ENCODE measurements at regions not wholly inside any gene's neighbourhood (a gene's known extent, or its start where the extent isn't known, plus 50 kb on each side); places are given as distances from the start of the nearest gene placed in this dataset.
A peak's percentile ranks its signal among the peaks of the same experiment; 100 is the strongest.

DNA sequence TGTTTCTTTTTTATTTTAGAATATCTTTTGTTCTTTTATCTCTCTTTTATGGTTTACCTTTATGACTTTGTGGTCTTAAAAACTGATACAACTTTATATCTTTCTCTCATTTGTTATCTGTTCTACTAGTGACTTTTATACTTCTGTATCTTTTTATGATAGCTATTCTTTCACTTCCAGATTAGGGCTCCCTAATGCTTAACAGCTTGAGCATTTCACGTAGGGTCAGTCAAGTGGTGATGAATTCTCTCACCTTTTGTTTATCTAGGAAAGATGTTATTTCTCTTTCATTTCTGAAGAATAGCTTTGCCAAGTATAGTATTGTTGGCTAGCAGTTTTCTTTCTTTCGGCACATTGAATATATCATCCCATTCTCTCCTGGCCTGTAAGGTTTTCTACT is 123.6 kb downstream of the NUDT12 start:
- 40 to 100% (median 74%) methylated on average over 1 to 2 of the region's 2 CpGs for WGBS, 10 experiments
- in situ Hi-C loops (cut with MboI; ENCODE audit: low pct_unique_long_range_greater_than_20kb in 2 of 9, low sequenced_read_pairs in 9 of 9, unreplicated experiment in 9 of 9), result no loop called here

GRCh38 chr5:103436656-103437055 is 125.9 kb downstream of the NUDT12 start:
- Histone ChIP-seq H3K27ac (no peak overlapping the region), H3K4me1 (replicated peaks in 1 of 2) (peaks cover 20 to 22% of the 10 kb centered on the region in 2 donors), H3K4me3 (no peak overlapping the region)
- WGBS, 10 experiments, result 66 to 100% (median 100%) methylated on average over 1 to 2 of the region's 2 CpGs; no CpG with 5 or more reads in 2 of the 10 experiments
- peak in 5 of 8 experiments; percentile 79 to 93 (median 83) for ATAC-seq (replicated peaks in 6 of 8)
- in situ Hi-C loops (cut with MboI; ENCODE audit: low pct_unique_long_range_greater_than_20kb in 2 of 9, low sequenced_read_pairs in 9 of 9, unreplicated experiment in 9 of 9), result no loop called here

More for the DNA sequence above, 123.6 kb downstream of the NUDT12 start:
- Histone ChIP-seq H3K4me1 (replicated peaks in 1 of 2) (peaks cover 12 to 13% of the 10 kb centered on the region in 2 donors), H3K27ac (no peak overlapping the region), H3K4me3 (no peak overlapping the region)
- no peak for ATAC-seq (replicated peaks in 6 of 8)

GRCh38 chr5:103436112-103436511 is 126.5 kb downstream of the NUDT12 start:
- ATAC-seq (replicated peaks in 6 of 8), result no peak
- H3K4me1 ChIP-seq (replicated peaks in 1 of 2), result peaks cover 20 to 22% of the 10 kb centered on the region in 2 donors
- in situ Hi-C loops (cut with MboI; ENCODE audit: low pct_unique_long_range_greater_than_20kb in 2 of 9, low sequenced_read_pairs in 9 of 9, unreplicated experiment in 9 of 9), result no loop called here
- H3K4me3 ChIP-seq, result no peak overlapping the region
- no peak overlapping the region for H3K27ac ChIP-seq
- WGBS, 10 experiments, result 0 to 86% (median 50%) methylated on average over 1 of the region's 1 CpG; no CpG with 5 or more reads in 1 of the 10 experiments

DNA sequence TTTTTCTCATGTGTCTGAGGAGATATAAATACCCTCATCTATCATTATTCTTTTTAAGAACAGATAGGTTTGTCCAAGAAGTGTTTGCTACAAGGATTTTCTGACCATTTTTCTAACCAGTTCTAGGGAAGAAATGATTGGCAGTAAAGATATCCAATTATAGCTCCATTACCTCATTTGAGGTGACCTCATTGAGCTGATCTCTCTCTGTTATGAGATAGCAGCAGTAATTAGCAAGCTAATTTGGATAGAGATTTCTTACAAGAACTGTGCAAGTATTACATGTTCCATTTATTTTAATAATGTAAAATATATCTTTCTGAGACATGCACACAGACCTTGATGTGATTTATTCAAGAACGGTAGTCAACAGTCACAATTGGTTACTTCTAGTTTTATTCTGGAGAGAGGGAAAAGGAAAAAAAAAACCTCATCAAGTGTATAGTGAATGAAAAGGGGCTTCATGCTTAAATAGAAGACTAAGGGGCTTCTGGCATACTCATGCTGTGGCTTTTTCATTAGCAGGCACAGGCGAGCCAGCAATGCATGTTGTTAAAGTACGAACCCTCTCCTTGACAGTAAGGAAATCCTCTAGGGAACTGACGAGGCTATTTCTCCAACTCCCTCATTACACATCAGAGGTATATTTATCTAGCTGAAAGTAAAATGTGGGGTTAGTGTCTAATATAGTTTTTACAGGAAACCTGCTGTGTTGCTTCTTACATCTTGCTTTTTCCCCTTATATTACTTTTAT is 127.3 kb downstream of the NUDT12 start:
- in situ Hi-C loops (cut with MboI; ENCODE audit: low pct_unique_long_range_greater_than_20kb in 2 of 9, low sequenced_read_pairs in 9 of 9, unreplicated experiment in 9 of 9), result no loop called here
- H3K4me1 ChIP-seq (replicated peaks in 1 of 2), result peaks cover 20 to 22% of the 10 kb centered on the region in 2 donors
- 17 to 90% (median 78%) methylated on average over 1 to 4 of the region's 4 CpGs; no CpG with 5 or more reads in 2 of the 10 experiments for WGBS, 10 experiments
- peak in 5 of 8 experiments; percentile 65 to 85 (median 78) for ATAC-seq (replicated peaks in 6 of 8)
- peak overlapping the region in 1 of 2 donors; percentile 47 for H3K27ac ChIP-seq
- no peak overlapping the region for H3K4me3 ChIP-seq

DNA sequence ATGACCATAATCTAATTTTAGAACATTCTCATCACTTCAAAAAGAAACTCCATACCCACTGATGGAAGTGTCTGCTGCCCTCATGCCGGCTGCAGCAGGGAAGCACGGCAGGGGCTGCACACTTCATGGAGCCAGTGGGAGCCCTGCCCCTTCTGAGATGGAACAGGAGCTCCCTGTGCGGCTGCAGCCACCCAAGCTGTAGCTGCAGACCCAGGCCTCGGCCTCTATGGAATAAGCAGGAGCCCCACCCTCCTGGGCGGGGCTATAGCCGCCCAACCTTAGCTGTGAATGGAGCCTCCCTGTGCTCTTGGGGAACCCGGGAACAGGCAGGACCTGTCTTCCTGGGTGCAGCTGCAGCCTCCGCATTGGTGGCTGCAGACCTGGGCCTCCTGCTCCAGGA is 128.5 kb downstream of the NUDT12 start:
- WGBS, 10 experiments, result 14 to 90% (median 87%) methylated on average over 1 to 5 of the region's 8 CpGs; no CpG with 5 or more reads in 5 of the 10 experiments
- in situ Hi-C loops (cut with MboI; ENCODE audit: low pct_unique_long_range_greater_than_20kb in 2 of 9, low sequenced_read_pairs in 9 of 9, unreplicated experiment in 9 of 9), result no loop called here

DNA sequence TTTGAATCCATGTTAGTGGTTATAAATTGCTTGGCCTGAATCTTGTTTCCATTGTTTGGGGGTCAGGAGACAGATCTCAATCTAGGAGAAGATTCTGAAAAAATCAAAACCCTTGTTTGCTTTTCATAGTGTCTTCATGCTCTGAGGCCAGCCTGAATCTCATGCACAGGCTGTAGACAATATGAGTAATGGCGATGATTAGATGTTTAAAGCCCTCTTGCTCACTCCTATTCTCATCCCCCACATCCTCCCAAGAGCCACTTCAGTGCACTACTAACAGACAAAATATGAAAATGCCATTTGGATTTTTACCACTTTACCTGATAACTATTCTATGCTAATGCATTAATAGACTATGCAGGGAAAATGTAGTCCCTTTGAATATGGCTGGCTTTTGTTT is 129.4 kb downstream of the NUDT12 start:
- ATAC-seq (replicated peaks in 6 of 8), result peak in 6 of 8 experiments; percentile 37 to 70 (median 51)
- peaks cover 20 to 22% of the 10 kb centered on the region in 2 donors for H3K4me1 ChIP-seq (replicated peaks in 1 of 2)
- H3K27ac ChIP-seq, result no peak overlapping the region
- no peak overlapping the region for H3K4me3 ChIP-seq
- 44 to 100% (median 94%) methylated on average over 1 of the region's 1 CpG; no CpG with 5 or more reads in 4 of the 10 experiments for WGBS, 10 experiments
- in situ Hi-C loops (cut with MboI; ENCODE audit: low pct_unique_long_range_greater_than_20kb in 2 of 9, low sequenced_read_pairs in 9 of 9, unreplicated experiment in 9 of 9), result no loop called here

More for the DNA sequence above, 128.5 kb downstream of the NUDT12 start:
- Histone ChIP-seq H3K4me3 (no peak overlapping the region), H3K4me1 (replicated peaks in 1 of 2) (peaks cover 20 to 22% of the 10 kb centered on the region in 2 donors), H3K27ac (no peak overlapping the region)
- ATAC-seq (replicated peaks in 6 of 8), result peak in 2 of 8 experiments; percentile 22 to 28

GRCh38 chr5:103428923-103429322 is 133.7 kb downstream of the NUDT12 start:
- no peak for ATAC-seq (replicated peaks in 6 of 8)
- in situ Hi-C loops (cut with MboI; ENCODE audit: low pct_unique_long_range_greater_than_20kb in 2 of 9, low sequenced_read_pairs in 9 of 9, unreplicated experiment in 9 of 9), result no loop called here
- Histone ChIP-seq H3K4me1 (replicated peaks in 1 of 2) (peaks cover 8 to 9% of the 10 kb centered on the region in 2 donors), H3K4me3 (no peak overlapping the region), H3K27ac (no peak overlapping the region)
- 43 to 100% (median 100%) methylated on average over 1 to 2 of the region's 2 CpGs; no CpG with 5 or more reads in 3 of the 10 experiments for WGBS, 10 experiments

- WGBS, 10 experiments, result 50 to 100% (median 88%) methylated on average over 1 to 6 of the region's 6 CpGs; no CpG with 5 or more reads in 3 of the 10 experiments
- no peak overlapping the region for H3K27ac ChIP-seq
- ATAC-seq (replicated peaks in 6 of 8), result peak in 1 of 8 experiments; percentile 95
- in situ Hi-C loops (cut with MboI; ENCODE audit: low pct_unique_long_range_greater_than_20kb in 2 of 9, low sequenced_read_pairs in 9 of 9, unreplicated experiment in 9 of 9), result no loop called here
- peaks cover 7 to 9% of the 10 kb centered on the region in 2 donors for H3K4me1 ChIP-seq (replicated peaks in 1 of 2)
- H3K4me3 ChIP-seq, result no peak overlapping the region
Measured at GRCh38 chr5:103428411-103428871, 134.1 kb downstream of the NUDT12 start.

- in situ Hi-C loops (cut with MboI; ENCODE audit: low pct_unique_long_range_greater_than_20kb in 2 of 9, low sequenced_read_pairs in 9 of 9, unreplicated experiment in 9 of 9), result no loop called here
- H3K4me1 ChIP-seq (replicated peaks in 1 of 2), result no peaks in the 10 kb centered on the region
- H3K4me3 ChIP-seq, result no peak overlapping the region
- no peak overlapping the region for H3K27ac ChIP-seq
- 60 to 100% (median 96%) methylated on average over 1 to 3 of the region's 3 CpGs; no CpG with 5 or more reads in 1 of the 10 experiments for WGBS, 10 experiments
- no peak for ATAC-seq (replicated peaks in 6 of 8)
Measured at GRCh38 chr5:103427326-103427725, 135.3 kb downstream of the NUDT12 start.

GRCh38 chr5:103425686-103426454 is 136.7 kb downstream of the NUDT12 start:
- 19 to 100% (median 85%) methylated on average over 1 to 3 of the region's 3 CpGs for WGBS, 10 experiments

DNA sequence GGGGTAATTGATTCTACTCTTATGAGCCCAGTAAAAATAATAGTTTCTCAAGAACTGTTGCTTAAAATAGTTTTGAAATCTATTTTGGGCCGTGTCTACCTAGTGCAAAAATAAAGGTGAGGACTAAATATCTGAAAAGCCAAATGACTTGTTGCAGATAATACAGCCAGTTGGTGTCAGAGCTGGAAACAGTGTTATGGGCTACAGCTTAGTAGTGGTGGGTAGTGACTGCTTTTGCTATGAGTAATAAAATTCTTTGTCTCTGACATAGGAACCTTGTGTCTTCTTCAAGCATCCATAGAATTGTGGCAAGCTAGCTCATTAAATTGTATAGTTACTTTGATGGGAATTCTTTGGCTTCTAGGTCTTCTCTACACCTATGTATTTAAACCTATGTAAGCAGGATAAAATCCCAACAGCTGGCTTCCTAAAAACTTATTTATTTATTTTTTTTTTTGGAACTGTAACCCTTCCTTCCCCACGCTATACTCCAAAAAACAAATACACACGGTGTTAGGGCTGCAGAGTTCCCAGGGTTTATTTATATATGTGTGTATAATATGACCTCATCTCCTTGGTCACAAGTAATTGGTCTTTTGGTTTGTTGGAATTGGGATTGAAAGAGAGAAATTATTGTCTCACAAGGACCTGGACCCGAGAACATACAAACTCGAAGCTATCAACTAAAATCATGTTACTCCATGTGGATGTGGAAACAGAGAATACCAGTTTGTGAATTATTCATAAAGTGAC is 138.0 kb downstream of the NUDT12 start:
- in situ Hi-C loops (cut with MboI; ENCODE audit: low pct_unique_long_range_greater_than_20kb in 2 of 9, low sequenced_read_pairs in 9 of 9, unreplicated experiment in 9 of 9), result no loop called here
- H3K27ac ChIP-seq, result no peak overlapping the region
- H3K4me1 ChIP-seq (replicated peaks in 1 of 2), result no peaks in the 10 kb centered on the region
- peak in 2 of 8 experiments; percentile 45 to 53 for ATAC-seq (replicated peaks in 6 of 8)
- H3K4me3 ChIP-seq, result no peak overlapping the region
- 23 to 100% (median 81%) methylated on average over 1 to 5 of the region's 5 CpGs for WGBS, 10 experiments

More at GRCh38 chr5:103425686-103426454, 136.7 kb downstream of the NUDT12 start:
- in situ Hi-C loops (cut with MboI; ENCODE audit: low pct_unique_long_range_greater_than_20kb in 2 of 9, low sequenced_read_pairs in 9 of 9, unreplicated experiment in 9 of 9), result no loop called here
- no peaks in the 10 kb centered on the region for H3K4me1 ChIP-seq (replicated peaks in 1 of 2)
- peak in 2 of 8 experiments; percentile 23 to 66 for ATAC-seq (replicated peaks in 6 of 8)
- no peak overlapping the region for H3K27ac ChIP-seq
- H3K4me3 ChIP-seq, result no peak overlapping the region

DNA sequence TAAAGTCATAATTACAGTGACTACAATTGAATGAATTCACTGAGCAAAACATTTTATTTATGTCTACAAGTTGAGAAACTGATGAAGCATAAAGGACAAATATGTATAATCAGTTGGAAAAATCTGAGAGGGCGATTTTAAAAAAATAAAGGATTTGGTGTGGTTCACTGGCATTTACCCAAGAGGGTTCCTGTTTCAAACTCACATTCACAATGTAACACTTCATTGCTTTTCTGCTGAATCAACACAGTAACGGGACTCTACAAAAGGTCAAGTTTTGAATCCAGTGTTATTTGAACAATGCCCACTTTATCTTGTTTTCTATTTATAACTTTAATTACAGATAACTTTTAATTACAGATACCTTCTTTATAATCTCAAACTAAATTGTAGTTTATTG is 138.6 kb downstream of the NUDT12 start:
- Histone ChIP-seq H3K27ac (no peak overlapping the region), H3K4me3 (no peak overlapping the region), H3K4me1 (replicated peaks in 1 of 2) (no peaks in the 10 kb centered on the region)
- peak in 2 of 8 experiments; percentile 35 to 52 for ATAC-seq (replicated peaks in 6 of 8)
- WGBS, 10 experiments, result 0 to 100% (median 43%) methylated on average over 1 to 2 of the region's 2 CpGs; no CpG with 5 or more reads in 1 of the 10 experiments
- in situ Hi-C loops (cut with MboI; ENCODE audit: low pct_unique_long_range_greater_than_20kb in 2 of 9, low sequenced_read_pairs in 9 of 9, unreplicated experiment in 9 of 9), result no loop called here
